ENCODE measurements at regions not wholly inside any gene's neighbourhood (a gene's known extent, or its start where the extent isn't known, plus 50 kb on each side); places are given as distances from the start of the nearest gene placed in this dataset.
"Not testable (repeated sequence)": the region's sequence is repeated elsewhere in the genome, so short reads cannot be mapped to it uniquely, and the experiment has no call there.

DNA sequence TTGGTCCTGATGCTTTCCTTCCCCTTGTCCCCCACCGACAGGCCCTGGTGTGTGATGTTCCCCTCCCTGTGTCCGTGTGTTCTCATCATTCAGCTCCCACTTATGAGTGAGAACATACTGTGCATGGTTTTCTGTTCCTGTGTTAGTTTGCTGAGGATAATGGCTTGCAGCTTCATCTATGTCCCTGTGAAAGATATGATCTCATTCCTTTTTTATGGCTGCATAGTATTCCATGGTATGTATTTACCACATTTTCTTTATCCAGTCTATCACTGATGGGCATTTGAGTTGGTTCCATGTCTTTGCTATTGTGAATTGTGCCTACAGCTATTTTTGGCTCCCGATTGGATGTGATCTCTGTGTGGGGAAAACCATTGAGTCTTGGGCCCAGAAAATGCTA lies 501.3 kb downstream of the TYW1 start:
- H2BK120ac ChIP-seq (replicated peaks; ENCODE audit: low read depth, low read length); H4K20me1 ChIP-seq (replicated peaks in 1 of 2; ENCODE audit: control insufficient read depth in 1 of 2, insufficient read depth in 2 of 2, low read length in 2 of 2); H3K18ac ChIP-seq (ENCODE audit: extremely low read depth, low read length); H4K8ac ChIP-seq (ENCODE audit: extremely low read depth, insufficient read depth, low read length); H3K79me1 ChIP-seq (ENCODE audit: low read depth, low read length); H2BK5ac ChIP-seq (ENCODE audit: low read depth, low read length); POLR2A ChIA-PET (ENCODE audit: partially characterized antibody); H2BK20ac ChIP-seq (ENCODE audit: low read length); H3K27ac ChIP-seq (ENCODE audit: low read depth, low read length); H3K4ac ChIP-seq (replicated peaks; ENCODE audit: insufficient read length, low read depth, low read length); H3K14ac ChIP-seq (ENCODE audit: insufficient read length); H2BK12ac ChIP-seq (ENCODE audit: low read depth, low read length); DNase-seq (ENCODE audit: low read depth in 1 of 2, low spot score in 2 of 2); H3K9ac ChIP-seq (replicated peaks in 1 of 4; ENCODE audit: extremely low read depth in 1 of 4, low read depth in 3 of 4, low read length in 3 of 4); H3K9me3 ChIP-seq (ENCODE audit: insufficient read depth in 2 of 2, low read depth in 1 of 2, low read length in 1 of 2); H3K23ac ChIP-seq (ENCODE audit: insufficient read length); H3K79me2 ChIP-seq (ENCODE audit: control insufficient read depth in 1 of 2, insufficient read depth in 2 of 2, low read length in 2 of 2); H3K4me2 ChIP-seq (ENCODE audit: insufficient read depth in 1 of 2, low read depth in 2 of 2, low read length in 2 of 2); H2AK5ac ChIP-seq (ENCODE audit: low read depth, low read length); H4K91ac ChIP-seq (replicated peaks; ENCODE audit: insufficient read length, low read length); H3K27me3 ChIP-seq (replicated peaks in 1 of 4; ENCODE audit: control insufficient read depth in 3 of 4, extremely low read depth in 1 of 4, insufficient read depth in 3 of 4, low read length in 3 of 4); H3K4me1 ChIP-seq (replicated peaks in 1 of 4; ENCODE audit: control insufficient read depth in 3 of 4, insufficient read depth in 4 of 4, low read length in 3 of 4); H2AFZ ChIP-seq (ENCODE audit: low read length); H3K56ac ChIP-seq (replicated peaks; ENCODE audit: insufficient read length, low read depth, low read length); FAIRE-seq; H3K36me3 ChIP-seq (ENCODE audit: control insufficient read depth in 2 of 4, insufficient read depth in 4 of 4, low read length in 3 of 4); H3K23me2 ChIP-seq (ENCODE audit: low read depth, low read length); H3K4me3 ChIP-seq (ENCODE audit: extremely low read depth in 1 of 4, insufficient read depth in 2 of 4, low read depth in 3 of 4, low read length in 4 of 4); H4K5ac ChIP-seq (ENCODE audit: insufficient read length, low read depth, low read length); H2BK15ac ChIP-seq (ENCODE audit: low read length): not testable (repeated sequence)
- CTCF ChIA-PET (ENCODE audit: partially characterized antibody), result interaction anchor here (1.0 to 1.2 kb wide), 3 partner anchors 12 to 127 kb away, joined by 3 to 4 read pairs (median 3); no protein-coding TSS in a partner anchor
- WGBS, 2 experiments (ENCODE audit: extremely low coverage in 1 of 2, insufficient coverage in 1 of 2, insufficient read length in 1 of 2, insufficient replicate concordance in 2 of 2, low coverage in 1 of 2, low lambda C conversion rate in 2 of 2, missing lambda C conversion rate in 1 of 2), result 84% methylated on average over 3 of the region's 3 CpGs; no CpG with 5 or more reads in 1 of the 2 experiments

Data from H1 (cell line).